GM11168 (cell line): ENCODE measurements at regions not wholly inside any gene's neighbourhood (a gene's known extent, or its start where the extent isn't known, plus 50 kb on each side); places are given as distances from the start of the nearest gene placed in this dataset.

Experiments
- in situ Hi-C: fragments of 300-500 bp; cut with MboI; formaldehyde crosslinking; loops from one replicate; pipeline ENCODE4 v1.12.0; 2022; ENCODE audit warnings: low sequenced_read_pairs; ENCODE audit not compliant: unreplicated experiment

DNA sequence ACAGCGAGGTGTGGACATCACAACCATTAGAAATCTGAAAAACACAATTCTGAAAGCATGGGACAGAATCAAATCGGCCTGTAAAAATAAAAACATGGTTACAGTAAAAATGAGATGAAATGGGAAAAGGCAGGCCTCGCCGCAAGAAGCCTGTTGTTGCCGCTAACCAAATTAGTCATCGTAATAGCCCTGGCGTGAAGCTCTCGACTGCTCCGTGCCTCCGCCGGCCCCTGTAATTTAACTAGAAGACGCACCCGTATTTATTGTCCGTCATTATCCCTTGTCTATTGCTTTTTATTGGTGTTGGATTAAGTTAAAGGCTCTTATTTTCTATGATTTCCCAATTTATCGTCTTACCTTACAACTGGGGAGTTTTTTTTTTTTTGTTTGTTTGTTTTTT lies 334.6 kb upstream of the EEF2KMT start:
- in situ Hi-C loops, result no loop called here

DNA sequence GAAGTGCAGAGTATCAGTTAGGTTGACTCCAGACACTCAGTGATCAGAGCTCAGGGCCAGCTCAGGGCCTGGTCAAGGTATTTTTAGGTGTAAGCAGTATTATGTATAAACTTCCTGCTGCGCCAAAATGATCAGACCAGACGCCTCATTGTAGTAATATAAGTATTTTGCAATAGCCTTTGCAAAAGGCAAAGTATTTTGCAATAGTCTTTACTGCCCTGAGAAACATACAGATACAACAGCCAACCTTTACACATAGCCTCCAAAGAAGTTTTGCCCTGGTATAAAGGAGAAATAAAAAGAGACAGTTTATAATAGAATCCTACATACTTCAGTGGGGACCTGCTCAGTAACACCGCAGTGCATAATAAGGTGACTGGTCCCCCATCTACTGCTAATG lies 333.0 kb upstream of the EEF2KMT start:
- in situ Hi-C loops, result no loop called here

DNA sequence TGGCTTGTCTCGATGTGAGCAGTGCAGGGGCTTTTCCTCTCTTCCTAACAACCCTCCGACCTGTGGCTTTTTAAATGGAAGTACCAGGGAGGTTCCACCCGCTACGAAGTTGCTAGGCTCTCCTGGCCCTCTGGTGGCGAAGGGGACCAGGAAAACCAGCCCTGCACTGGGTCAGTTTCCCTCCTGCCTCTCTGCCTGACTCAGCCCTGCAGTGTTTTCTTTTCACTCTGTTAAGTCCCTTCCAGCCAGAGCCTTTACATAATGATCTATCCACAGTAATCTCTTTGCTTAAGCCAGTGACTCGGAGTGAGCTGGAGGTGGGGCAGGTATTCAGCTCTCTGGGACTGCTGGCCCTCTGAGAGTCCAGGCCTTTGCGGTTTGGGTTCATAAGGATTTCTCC lies 331.3 kb upstream of the EEF2KMT start:
- in situ Hi-C loops, result no loop called here

DNA sequence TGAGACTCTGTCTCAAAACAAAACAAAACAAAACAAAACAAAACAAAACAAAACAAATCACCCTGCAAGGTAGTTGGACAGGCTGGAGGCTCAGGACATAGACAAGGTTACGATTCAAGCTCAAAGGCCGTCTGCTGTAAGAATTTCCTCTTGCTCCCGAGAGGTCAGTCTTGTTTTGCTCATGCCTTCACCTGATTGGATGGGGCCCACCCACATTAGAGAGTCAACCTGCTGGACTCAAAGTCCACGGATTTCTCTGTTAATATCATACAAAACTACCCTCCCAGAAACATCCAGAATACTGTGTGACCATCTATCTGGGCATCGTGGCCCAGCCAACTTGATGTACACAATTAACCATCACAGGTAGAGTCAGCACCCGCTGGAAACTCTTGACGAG lies 330.0 kb upstream of the EEF2KMT start:
- in situ Hi-C loops, result no loop called here

DNA sequence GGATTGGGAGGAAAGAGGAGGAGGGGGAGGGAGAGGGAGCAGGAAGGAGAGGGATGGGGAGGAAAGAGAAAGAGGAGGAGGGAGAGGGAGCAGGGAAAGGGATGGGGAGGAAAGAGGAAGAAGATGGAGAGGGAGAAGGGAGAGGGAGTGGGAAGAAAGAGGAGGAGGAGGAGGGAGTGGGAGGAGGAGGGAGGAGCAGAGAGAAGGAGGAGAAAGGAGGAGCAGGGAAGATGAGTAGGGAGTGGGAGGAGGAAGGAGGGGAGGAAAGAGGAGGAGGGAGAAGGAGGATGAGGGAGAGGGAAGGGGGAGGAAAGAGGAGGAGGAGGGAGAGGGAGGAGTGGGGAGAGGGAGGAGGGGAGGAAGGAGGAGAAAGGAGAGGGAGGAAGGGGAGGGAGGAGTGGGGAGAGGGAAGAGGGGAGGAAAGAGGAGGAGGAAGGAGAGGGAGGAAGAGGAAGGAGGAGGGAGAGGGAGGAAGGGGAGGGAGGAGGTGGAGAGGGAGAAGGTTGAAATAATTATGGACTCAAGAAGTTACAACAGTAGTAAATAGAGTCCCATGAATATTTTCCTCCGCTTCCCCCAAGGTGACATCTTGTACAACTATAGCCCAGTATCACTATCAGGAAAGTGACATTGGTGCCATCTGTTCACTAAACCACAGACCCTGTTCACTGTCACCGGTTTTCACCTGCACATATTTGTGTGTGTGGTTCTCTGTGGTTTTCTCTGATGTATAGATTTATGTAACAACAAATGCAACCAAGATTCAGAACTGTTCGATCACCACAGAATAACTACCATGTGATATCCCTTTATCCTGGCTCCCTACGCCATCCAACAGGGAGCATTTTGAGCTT lies 325.3 kb upstream of the EEF2KMT start:
- in situ Hi-C loops, result no loop called here

DNA sequence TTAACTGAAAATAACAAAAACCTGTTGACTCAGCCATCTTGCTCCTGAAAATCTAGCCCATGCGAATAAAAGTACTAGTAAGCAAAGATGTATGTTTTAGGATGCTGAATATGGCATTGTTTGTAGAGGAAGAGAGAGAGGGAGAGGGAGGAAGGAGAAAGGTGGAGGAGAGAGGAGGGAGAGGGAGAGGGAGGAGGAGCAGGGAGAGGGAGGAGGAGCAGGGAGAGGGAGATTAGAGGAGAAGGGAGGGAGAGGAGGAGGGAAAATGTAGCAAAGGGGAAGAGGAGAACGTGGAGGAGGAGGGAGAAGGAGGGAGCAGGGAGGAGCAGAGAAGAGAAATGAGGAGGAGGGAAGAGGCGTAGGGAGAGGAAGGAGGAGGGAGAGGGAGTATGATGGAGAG lies 324.5 kb upstream of the EEF2KMT start:
- in situ Hi-C loops, result no loop called here

DNA sequence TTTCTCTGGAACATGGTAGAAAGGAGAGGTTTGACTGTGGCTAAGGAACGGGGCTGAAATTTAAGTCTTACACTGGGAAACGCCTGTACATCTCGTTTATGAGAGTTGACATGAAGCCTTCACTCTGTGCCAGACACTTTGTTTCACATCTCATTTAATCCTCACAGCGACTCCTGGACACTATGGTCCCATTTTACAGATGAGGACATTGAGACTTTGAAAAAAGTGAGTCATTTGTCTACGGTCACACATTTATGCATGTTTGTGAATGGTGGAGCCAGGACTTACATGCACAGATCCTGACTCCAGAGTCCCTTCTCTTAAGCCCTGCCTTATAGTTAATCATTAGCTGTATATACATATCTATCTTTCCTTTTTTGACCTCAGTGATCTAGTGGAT lies 318.4 kb upstream of the EEF2KMT start:
- in situ Hi-C loops, result no loop called here

DNA sequence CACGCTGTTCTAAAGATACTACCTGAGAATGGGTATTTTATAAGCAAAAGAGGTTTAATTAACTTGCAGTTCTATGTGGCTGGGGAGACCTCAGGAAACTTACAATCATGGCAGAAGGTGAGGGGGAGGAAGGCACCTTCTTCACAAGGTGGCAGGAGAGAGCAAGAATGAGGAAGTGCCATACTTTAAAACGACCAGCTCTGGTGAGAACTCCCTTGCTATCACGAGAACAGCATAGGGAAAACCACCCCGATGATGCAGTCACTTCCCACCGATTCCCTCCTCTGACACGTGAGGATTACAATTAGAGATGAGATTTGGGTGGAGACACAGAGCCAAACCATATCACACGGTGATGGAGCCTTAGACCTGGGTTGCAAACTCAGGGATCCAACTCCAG lies 317.5 kb upstream of the EEF2KMT start:
- in situ Hi-C loops, result no loop called here

DNA sequence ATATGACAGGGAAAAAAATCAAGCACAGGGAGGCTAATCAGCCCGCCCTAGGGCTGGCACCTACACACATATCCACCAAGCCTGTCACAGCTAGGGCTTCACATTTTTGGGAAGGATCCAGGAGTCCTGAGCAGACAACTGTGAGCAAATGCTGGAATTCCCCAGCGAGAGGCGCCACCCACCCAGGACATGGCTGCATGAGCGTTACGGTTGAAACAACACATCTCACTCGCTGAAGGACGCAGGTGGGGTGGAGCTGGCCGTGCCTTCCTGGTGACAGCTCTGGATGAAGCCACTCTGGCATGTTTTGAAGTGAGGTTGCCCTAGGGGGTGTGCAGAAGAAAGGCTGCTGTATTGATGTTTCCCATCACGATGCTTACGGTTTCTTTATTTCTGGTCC lies 315.1 kb upstream of the EEF2KMT start:
- in situ Hi-C loops, result no loop called here

DNA sequence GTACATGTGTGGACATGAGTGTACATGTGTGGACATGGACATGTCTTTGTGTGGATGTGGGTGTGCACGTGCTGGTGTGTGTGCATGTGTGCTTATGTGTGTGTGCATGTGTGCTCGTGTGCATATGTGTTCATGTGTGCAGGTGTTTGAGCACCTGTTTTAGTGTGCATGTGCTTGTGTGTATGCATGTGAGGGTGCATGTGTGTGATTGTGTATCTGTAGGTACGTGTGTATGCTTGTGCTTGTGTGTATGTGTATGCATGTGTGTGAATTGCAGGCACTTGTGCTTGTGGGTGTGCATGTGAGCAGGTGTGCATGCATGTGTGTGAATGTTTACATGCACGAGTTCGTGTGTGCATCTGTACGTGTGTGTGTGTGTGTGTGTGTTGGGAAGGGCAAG lies 300.6 kb upstream of the EEF2KMT start:
- in situ Hi-C loops, result no loop called here

DNA sequence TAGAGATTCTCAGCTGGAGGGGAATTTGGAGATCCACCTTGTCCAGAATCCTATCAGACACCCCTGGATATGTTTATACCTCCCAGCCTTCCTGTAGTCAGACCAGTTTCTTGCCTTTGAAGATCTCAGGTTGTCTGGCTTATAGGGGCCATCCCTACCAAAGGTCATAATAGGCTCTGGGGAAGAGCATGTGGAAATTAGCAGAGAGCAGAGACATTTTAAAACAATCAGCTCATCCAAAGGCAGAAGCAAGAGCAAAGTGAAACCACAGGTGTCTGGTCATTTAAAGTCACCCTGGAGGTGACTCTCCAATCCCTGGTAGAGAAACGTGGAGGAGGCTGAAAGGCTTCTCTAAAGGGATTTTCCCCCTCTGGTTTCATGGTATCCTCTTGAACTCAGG lies 299.3 kb upstream of the EEF2KMT start:
- in situ Hi-C loops, result no loop called here

DNA sequence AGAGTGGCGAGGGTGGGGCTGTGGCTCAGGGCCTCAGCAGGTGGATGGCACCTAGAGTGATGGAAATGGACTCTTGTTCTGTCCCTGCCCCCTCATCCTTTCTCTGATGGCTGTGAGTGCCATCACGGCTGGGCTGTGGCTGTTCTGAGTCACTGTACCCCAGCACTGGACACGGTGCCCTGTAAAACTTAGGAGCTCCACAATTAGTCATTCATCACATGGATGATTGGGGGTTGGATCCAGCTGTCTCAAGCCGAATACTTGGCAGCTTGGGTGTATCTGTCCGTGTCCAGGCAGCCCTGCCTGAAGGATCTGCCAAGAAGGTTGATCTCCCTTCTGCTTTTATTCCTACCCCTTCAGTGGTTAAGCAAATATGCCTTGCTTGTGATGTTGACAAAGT lies 295.5 kb upstream of the EEF2KMT start:
- in situ Hi-C loops, result no loop called here

DNA sequence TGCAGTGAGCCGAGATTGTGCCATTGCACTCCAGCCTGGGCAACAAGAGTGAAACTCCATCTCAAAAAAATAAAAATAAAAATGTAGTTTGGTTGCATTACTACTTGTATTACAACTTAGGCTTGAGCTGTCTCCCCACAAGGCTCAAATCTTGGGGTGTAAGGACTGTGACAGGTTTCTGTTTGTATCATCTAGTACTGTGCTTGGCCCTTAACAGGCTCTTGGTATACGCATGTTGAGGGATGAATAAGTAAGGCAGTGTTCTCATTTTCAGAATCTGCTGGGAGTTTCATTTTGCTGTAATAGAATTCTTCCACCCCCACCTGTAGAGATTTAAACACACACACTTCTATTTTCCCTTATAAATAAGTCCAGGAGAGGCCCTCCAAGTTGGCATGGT lies 289.4 kb upstream of the EEF2KMT start:
- in situ Hi-C loops, result no loop called here

DNA sequence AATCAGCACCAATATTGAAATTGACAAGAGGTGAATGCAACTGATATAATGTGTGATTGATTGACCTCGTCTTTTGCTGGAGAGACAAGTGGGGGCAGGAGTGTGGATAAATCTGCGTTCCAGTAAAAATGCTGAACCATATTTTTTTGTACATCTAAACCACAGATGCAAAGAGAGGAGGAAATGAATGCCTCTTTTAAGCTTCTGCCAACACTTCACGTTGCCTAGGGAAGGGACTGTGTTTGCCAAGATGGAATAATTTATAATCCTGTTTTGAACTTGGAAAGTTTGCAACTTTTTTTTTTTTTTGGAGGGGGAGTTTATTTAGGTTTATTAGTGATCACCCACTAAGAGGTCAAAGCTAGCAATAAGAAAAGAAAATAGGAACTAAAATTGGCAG lies 288.2 kb upstream of the EEF2KMT start:
- in situ Hi-C loops, result no loop called here

DNA sequence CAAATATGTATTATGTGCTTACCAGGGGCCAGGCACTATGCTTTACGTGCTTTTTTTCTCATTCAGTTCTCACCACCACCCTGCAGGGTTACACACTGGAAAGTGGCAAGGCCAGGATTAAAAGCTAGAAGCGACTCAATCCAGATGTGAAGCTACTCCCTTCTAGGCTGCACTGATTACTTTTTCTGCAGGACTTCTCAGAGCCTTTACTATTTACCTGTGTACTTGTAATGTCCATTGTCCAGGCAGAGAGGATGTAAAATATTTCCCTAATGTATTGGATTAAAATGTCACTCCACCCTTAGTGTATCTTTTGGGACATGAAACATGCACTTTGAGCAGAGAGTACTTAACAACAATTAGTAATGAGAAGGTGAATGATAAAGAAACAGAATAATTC lies 287.5 kb upstream of the EEF2KMT start:
- in situ Hi-C loops, result no loop called here

DNA sequence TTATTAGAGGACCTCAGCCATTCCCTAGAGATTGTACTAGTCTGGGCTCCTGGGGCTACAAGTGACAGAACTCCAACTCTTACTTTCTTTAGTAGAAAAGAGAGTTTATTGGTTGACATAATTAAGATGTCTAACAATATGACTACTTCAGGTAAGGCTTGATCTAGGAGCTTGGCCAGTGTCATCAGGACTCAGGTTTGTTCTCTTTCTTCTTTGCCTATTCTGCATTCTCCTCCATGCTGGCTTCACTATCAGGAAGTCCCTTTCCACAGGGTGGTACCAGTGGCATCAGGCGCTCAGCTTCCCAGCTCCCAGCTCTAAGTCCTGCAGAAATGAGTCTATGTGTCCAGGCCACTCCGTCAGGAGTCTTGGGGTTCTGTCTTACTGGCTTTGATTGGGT lies 286.1 kb upstream of the EEF2KMT start:
- in situ Hi-C loops, result no loop called here

DNA sequence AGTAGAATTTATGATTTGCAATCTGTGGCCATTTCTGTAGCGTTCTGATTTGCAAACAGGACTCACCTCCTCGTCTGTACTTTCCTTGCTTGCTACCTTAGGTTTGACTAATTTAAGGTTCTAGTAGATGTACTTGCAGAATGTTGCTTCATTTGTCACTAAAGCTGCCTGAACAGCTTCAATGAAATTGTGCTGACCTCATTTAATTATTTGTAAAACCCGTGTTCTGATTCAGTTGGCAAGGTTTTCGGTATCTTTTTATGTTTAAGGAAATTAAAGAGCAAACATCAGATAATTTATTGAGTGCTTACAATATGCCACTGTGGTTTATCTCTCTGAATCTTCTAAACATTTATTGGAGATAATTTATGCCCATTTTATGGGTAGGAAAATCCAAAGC lies 284.9 kb upstream of the EEF2KMT start:
- in situ Hi-C loops, result no loop called here

DNA sequence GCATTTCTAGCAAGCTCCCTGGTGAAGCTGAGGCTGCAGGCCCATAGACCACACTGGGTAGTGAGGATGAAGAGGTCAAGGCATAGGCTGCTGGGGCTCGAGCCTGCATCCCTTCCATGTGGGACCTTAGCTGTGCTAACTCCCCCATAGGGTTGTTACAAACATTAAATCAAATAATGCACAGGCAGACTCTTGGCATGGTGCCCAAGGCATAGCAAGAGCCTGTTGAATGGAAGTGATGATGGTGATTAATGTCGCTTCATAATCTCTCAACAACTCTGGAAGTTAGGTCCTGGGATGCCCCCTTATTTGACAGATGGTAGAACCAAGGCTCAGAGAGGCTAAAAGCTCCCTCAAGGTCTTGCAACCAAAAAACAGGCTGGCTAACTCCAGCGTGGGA lies 283.9 kb upstream of the EEF2KMT start:
- in situ Hi-C loops, result no loop called here

DNA sequence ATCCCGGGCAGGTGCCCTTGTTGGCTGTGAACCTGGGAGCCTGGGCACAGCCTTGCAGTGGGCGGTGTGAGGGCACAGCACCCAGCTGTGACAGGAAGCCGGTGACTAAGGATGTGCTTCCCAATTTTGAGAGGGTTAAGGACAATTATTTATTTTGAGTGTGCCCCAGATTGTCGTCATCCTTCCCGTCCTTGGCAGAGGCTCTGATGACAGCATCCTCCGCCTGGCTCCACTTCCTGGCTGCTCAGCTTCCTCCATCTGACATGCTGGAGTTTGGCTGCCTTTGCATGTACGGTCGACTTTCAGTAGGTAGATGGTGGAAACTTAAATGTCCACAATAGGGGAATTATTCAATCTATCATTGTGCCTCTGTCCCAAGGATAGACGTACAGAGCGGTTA lies 282.4 kb upstream of the EEF2KMT start:
- in situ Hi-C loops, result no loop called here

DNA sequence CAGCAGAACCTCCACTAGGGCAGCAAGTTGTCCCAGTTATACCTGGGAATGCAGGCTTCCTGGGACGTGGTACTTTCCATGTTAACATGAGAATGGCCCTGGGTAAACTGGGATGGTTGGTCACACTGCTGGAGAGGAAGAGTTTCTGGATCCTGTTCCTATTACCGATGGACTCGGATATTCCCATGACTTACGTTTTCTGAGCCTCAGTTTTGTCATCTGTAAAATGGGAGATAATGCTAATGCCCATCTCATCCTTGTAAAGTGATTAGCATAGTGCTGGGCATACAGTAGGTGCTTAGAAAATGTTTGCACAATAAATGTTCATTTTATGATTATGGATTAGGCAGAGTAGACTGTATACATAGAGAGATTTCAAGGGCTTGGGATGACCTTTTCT lies 280.9 kb upstream of the EEF2KMT start:
- in situ Hi-C loops, result no loop called here

DNA sequence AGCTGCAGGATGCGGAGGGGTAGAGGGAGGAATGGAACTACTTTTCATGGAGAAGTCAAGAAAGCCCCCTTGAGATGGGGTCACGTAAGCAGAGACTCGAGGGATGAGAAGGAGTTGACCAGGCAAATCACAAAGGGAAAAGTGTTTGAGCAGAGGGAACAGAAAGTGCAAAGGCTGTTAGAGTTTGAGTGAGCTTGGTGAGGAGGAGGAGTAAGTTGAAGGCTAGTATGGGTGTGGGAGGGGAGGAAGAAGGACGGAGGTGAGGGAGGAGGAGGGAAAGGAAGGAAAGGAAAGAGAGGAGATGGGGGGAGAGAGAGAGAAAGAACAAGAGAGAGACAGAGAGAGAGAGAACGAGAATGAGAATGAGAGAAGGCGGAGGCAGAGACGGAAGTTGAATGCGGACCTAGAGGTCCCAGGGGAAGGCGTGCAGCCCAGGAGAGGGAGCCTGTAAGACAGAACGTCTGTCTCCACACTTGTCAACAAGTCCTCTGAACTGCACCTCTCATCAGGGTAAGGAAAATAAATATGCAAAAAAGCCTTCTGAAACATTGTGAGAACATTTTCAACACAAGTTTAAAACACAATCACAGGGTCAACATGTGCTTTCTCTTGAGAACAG lies 279.8 kb upstream of the EEF2KMT start:
- in situ Hi-C loops, result no loop called here

DNA sequence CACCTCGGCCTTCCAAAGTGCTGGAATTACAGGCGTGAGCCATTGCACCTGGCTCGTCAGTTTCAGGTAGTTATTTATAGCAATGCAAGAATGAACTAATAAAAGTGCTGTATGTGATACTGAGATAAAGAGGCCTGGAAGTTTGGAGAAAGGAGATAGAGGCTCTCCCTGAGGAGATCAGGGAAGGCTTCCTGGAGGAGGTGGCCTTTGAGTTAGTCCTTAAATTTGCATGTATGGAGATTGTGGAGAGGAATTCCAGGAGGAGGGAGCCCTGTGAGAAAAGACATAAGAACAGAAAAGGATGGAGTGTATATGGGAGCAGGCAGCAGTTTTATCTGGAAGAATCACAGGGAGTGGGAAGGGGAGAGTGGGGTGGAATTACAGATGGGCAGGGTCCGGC lies 276.6 kb upstream of the EEF2KMT start:
- in situ Hi-C loops, result no loop called here
